ENCODE measurements at regions not wholly inside any gene's neighbourhood (a gene's known extent, or its start where the extent isn't known, plus 50 kb on each side); places are given as distances from the start of the nearest gene placed in this dataset.

DNA sequence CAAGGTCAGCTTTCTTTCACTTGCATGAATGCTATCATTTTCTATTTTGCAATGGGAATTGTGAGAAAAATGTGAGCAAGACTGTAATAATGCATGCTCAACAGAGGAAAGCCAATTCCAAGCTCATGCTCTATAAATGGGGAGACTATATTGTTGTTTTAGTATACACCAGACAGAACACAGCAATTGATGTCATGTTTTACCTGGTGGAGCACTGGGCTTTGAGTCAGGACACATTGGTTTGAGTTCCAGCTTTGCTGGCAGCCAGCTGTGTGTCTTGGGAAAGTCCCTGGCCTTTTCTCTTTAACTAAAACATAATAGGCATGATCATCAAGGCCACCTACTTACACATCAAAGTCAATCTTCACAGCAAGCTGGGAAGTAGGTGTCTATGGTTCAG is 83.3 kb downstream of the FOXA2 start:
- H3K9me3 Mint-ChIP-seq, result peaks cover 6 to 14% (median 11%) of the 10 kb centered on the region in 5 donors
- Histone ChIP-seq H3K4me3 (ENCODE audit: low read length) (no peak overlapping the region), H3K9me3 (ENCODE audit: low read length) (no peaks in the 10 kb centered on the region), H3K27me3 (ENCODE audit: insufficient read depth, low read length, poor library complexity, severe bottlenecking) (no peaks in the 10 kb centered on the region), H3K4me1 (ENCODE audit: insufficient read depth, low read length) (no peaks in the 10 kb centered on the region), H3K27ac (ENCODE audit: low read depth, low read length) (no peak overlapping the region), H3K36me3 (ENCODE audit: insufficient read depth, low read length) (no peaks in the 10 kb centered on the region)
- DNase-seq, result no peak
- peaks cover 0 to 2% of the 10 kb centered on the region in 2 donors for H3K27me3 Mint-ChIP-seq
- H3K27ac Mint-ChIP-seq, result no peak overlapping the region
- peaks cover 0 to 3% (median 0%) of the 10 kb centered on the region in 3 donors for H3K36me3 Mint-ChIP-seq
- POLR2A ChIA-PET, result no interaction called here
- CTCF ChIA-PET, result no interaction called here
- no peak overlapping the region for H3K4me3 Mint-ChIP-seq
- H3K4me1 Mint-ChIP-seq, result no peaks in the 10 kb centered on the region

DNA sequence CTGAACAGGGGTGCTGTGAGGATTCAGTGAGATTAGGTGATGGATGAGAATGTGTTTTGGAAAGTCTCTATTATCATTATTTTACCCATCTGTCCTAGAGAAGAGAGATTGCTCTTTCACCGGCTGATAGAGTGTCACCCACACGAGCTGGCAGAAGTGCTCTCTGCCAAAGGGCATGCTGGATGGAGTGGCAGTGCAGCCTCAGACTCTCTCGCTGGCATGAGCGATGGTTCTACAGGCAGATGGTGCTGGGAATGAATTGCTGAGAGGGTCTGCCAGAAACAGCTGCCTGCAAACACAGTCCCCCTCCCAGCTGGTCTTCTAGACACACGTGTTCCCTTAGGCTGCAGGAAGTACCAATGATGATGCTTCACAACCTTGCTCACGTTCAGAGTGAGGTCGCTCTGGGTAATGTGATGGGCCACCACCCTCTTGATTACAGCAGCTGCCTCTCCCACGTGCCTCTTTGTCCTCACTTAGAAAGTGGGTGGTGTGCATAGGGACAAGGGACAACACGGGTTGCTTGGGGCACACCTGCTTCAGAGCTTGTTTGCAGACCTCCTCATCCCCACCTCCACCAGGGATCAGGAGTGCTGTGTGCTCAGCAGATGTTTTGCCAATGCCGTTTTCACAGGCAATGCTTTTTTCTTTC is 84.7 kb downstream of the FOXA2 start:
- Mint-ChIP-seq H3K27ac (no peak overlapping the region), H3K4me1 (no peaks in the 10 kb centered on the region), H3K4me3 (no peak overlapping the region), H3K27me3 (peaks cover 0 to 2% of the 10 kb centered on the region in 2 donors), H3K9me3 (peaks cover 6 to 14% (median 10%) of the 10 kb centered on the region in 5 donors), H3K36me3 (peaks cover 0 to 3% (median 0%) of the 10 kb centered on the region in 3 donors)
- no peak overlapping the region for H3K27ac ChIP-seq (ENCODE audit: low read depth, low read length)
- H3K4me1 ChIP-seq (ENCODE audit: insufficient read depth, low read length), result no peaks in the 10 kb centered on the region
- no peaks in the 10 kb centered on the region for H3K9me3 ChIP-seq (ENCODE audit: low read length)
- no peaks in the 10 kb centered on the region for H3K36me3 ChIP-seq (ENCODE audit: insufficient read depth, low read length)
- ChIA-PET POLR2A (no interaction called here), CTCF (no interaction called here)
- no peak for DNase-seq
- no peaks in the 10 kb centered on the region for H3K27me3 ChIP-seq (ENCODE audit: insufficient read depth, low read length, poor library complexity, severe bottlenecking)
- H3K4me3 ChIP-seq (ENCODE audit: low read length), result no peak overlapping the region

DNA sequence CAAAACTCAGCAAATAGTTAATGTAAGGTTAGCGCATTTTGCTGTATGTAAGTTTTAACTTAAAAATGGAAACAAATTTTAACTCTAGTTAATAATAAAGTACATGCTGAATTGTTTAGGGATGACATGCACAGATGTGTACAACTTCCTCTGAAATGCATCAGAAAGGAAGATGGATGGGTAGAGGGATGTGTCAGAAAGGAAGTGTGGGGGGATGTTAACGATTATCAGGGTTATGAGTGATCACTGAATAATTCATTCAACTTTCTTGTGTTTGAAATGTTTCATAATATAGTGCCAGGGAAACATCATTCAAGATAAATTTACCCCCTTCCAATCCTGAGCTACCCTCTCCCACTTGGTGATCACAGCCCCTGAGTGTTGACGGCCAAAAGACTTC is 87.6 kb downstream of the FOXA2 start:
- H3K27ac ChIP-seq (ENCODE audit: low read depth, low read length), result no peak overlapping the region
- H3K36me3 ChIP-seq (ENCODE audit: insufficient read depth, low read length), result no peaks in the 10 kb centered on the region
- no peaks in the 10 kb centered on the region for H3K4me1 ChIP-seq (ENCODE audit: insufficient read depth, low read length)
- peaks cover 0 to 2% of the 10 kb centered on the region in 2 donors for H3K27me3 Mint-ChIP-seq
- ChIA-PET POLR2A (no interaction called here), CTCF (no interaction called here)
- H3K27me3 ChIP-seq (ENCODE audit: insufficient read depth, low read length, poor library complexity, severe bottlenecking), result no peaks in the 10 kb centered on the region
- no peak overlapping the region for H3K4me3 ChIP-seq (ENCODE audit: low read length)
- H3K4me3 Mint-ChIP-seq, result no peak overlapping the region
- peaks cover 2 to 16% (median 11%) of the 10 kb centered on the region in 5 donors for H3K9me3 Mint-ChIP-seq
- H3K4me1 Mint-ChIP-seq, result no peaks in the 10 kb centered on the region
- H3K36me3 Mint-ChIP-seq, result peaks cover 0 to 3% (median 0%) of the 10 kb centered on the region in 3 donors
- DNase-seq, result no peak
- no peak overlapping the region for H3K27ac Mint-ChIP-seq
- H3K9me3 ChIP-seq (ENCODE audit: low read length), result no peaks in the 10 kb centered on the region

DNA sequence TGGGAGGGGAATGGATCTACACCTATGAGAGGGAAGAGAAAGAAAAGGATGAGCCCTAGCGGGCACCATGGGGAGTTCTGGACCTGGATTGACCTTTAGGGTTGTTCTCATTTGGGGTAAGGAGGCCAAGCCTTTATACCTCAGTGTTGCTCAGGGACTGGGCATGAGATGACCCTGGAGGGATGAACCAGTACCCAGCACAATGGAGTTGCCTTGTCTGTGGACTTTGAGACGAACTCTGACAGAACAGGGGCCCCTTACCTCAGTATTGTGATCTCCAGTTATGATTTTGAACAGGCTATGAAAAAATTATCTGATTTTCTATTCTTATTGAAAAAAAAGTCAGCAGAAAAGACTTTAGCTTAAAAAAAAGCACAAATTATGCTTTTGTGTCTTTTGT is 88.6 kb downstream of the FOXA2 start:
- H3K9me3 Mint-ChIP-seq, result peaks cover 2 to 17% (median 11%) of the 10 kb centered on the region in 5 donors
- ChIA-PET POLR2A (no interaction called here), CTCF (no interaction called here)
- no peak overlapping the region for H3K4me3 Mint-ChIP-seq
- Histone ChIP-seq H3K27ac (ENCODE audit: low read depth, low read length) (no peak overlapping the region), H3K9me3 (ENCODE audit: low read length) (no peaks in the 10 kb centered on the region), H3K36me3 (ENCODE audit: insufficient read depth, low read length) (no peaks in the 10 kb centered on the region), H3K4me3 (ENCODE audit: low read length) (no peak overlapping the region), H3K4me1 (ENCODE audit: insufficient read depth, low read length) (no peaks in the 10 kb centered on the region), H3K27me3 (ENCODE audit: insufficient read depth, low read length, poor library complexity, severe bottlenecking) (no peaks in the 10 kb centered on the region)
- H3K36me3 Mint-ChIP-seq, result peaks cover 0 to 3% (median 0%) of the 10 kb centered on the region in 3 donors
- H3K4me1 Mint-ChIP-seq, result no peaks in the 10 kb centered on the region
- DNase-seq, result no peak
- peaks cover 0 to 1% of the 10 kb centered on the region in 2 donors for H3K27me3 Mint-ChIP-seq
- H3K27ac Mint-ChIP-seq, result no peak overlapping the region

DNA sequence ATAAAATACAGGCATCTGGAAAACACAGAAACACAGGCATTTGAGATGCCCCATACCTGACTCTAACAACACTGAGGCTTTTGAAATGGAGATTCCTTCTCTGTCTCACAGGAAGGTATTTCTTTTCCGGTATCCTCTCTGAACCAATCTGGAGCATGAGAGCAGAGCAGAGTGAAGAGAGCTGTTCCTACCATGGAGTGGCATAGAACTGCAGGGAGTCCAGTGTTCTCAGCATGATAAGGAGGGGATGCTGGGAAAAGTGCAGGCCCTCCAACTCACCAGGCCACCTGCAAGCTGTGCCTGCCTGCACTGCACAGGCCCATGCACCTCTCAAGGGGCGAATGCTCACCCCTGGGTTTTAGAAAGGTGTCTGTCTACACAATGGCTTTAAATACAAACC is 89.2 kb downstream of the FOXA2 start:
- POLR2A ChIA-PET, result no interaction called here
- Histone ChIP-seq H3K27me3 (ENCODE audit: insufficient read depth, low read length, poor library complexity, severe bottlenecking) (no peaks in the 10 kb centered on the region), H3K36me3 (ENCODE audit: insufficient read depth, low read length) (no peaks in the 10 kb centered on the region), H3K9me3 (ENCODE audit: low read length) (no peaks in the 10 kb centered on the region), H3K4me3 (ENCODE audit: low read length) (no peak overlapping the region), H3K4me1 (ENCODE audit: insufficient read depth, low read length) (no peaks in the 10 kb centered on the region), H3K27ac (ENCODE audit: low read depth, low read length) (no peak overlapping the region)
- peaks cover 0 to 13% (median 11%) of the 10 kb centered on the region in 5 donors for H3K9me3 Mint-ChIP-seq
- peaks cover 0 to 3% (median 0%) of the 10 kb centered on the region in 3 donors for H3K36me3 Mint-ChIP-seq
- CTCF ChIA-PET, result no interaction called here
- no peak for DNase-seq
- no peaks in the 10 kb centered on the region for H3K27me3 Mint-ChIP-seq
- no peak overlapping the region for H3K4me3 Mint-ChIP-seq
- no peak overlapping the region for H3K27ac Mint-ChIP-seq
- no peaks in the 10 kb centered on the region for H3K4me1 Mint-ChIP-seq

DNA sequence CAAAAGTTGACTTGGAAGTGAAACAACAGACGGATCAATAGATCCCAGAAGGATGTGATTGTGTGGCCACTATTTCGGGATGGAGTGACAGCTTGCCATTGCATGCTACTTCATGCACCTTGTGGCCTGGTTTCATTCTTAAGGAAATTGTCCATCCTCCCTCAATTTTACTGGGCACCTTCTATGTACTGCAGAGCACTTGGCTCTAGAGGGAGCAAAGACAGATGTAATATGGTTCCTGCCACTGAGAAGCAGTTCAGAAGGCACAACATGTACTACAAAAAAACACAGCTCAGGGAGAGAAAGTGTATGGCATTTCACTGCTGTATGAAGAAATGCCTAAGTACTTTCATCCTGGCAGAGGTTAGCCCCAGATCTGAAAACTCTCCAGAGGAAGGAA is 91.9 kb downstream of the FOXA2 start:
- H3K9me3 Mint-ChIP-seq, result peaks cover 0 to 15% (median 6%) of the 10 kb centered on the region in 5 donors
- H3K27me3 Mint-ChIP-seq, result peaks cover 0 to 1% of the 10 kb centered on the region in 2 donors
- Histone ChIP-seq H3K27me3 (ENCODE audit: insufficient read depth, low read length, poor library complexity, severe bottlenecking) (no peaks in the 10 kb centered on the region), H3K9me3 (ENCODE audit: low read length) (no peaks in the 10 kb centered on the region), H3K4me1 (ENCODE audit: insufficient read depth, low read length) (no peaks in the 10 kb centered on the region), H3K4me3 (ENCODE audit: low read length) (no peak overlapping the region), H3K27ac (ENCODE audit: low read depth, low read length) (no peak overlapping the region), H3K36me3 (ENCODE audit: insufficient read depth, low read length) (no peaks in the 10 kb centered on the region)
- no peak for DNase-seq
- peaks cover 0 to 1% (median 0%) of the 10 kb centered on the region in 3 donors for H3K36me3 Mint-ChIP-seq
- ChIA-PET CTCF (no interaction called here), POLR2A (no interaction called here)
- no peaks in the 10 kb centered on the region for H3K4me1 Mint-ChIP-seq
- no peak overlapping the region for H3K4me3 Mint-ChIP-seq
- H3K27ac Mint-ChIP-seq, result no peak overlapping the region

DNA sequence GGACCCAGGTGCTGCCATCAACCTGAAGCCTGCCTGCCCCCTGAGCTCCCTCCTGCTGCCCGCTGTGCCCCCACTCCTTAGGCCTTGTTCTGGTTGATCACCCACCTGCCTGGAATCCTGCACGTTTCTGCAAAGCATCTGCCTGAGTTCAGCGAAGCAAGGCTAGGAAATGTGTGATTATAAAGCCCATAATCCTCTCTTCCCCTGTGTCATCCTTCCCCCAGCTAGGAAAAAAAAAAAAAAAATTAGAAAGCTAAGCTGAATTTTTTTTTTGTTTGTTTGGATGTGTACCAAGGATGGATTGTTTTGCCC is 93.2 kb downstream of the FOXA2 start:
- Histone ChIP-seq H3K9me3 (ENCODE audit: low read length) (no peaks in the 10 kb centered on the region), H3K36me3 (ENCODE audit: insufficient read depth, low read length) (no peaks in the 10 kb centered on the region), H3K27ac (ENCODE audit: low read depth, low read length) (no peak overlapping the region), H3K4me1 (ENCODE audit: insufficient read depth, low read length) (no peaks in the 10 kb centered on the region), H3K4me3 (ENCODE audit: low read length) (no peak overlapping the region), H3K27me3 (ENCODE audit: insufficient read depth, low read length, poor library complexity, severe bottlenecking) (no peaks in the 10 kb centered on the region)
- H3K9me3 Mint-ChIP-seq, result peaks cover 3 to 15% (median 3%) of the 10 kb centered on the region in 5 donors
- H3K27ac Mint-ChIP-seq, result no peak overlapping the region
- POLR2A ChIA-PET, result no interaction called here
- no peaks in the 10 kb centered on the region for H3K36me3 Mint-ChIP-seq
- no peaks in the 10 kb centered on the region for H3K4me1 Mint-ChIP-seq
- H3K27me3 Mint-ChIP-seq, result peaks cover 0 to 1% of the 10 kb centered on the region in 2 donors
- H3K4me3 Mint-ChIP-seq, result no peak overlapping the region
- CTCF ChIA-PET, result no interaction called here
- no peak for DNase-seq

DNA sequence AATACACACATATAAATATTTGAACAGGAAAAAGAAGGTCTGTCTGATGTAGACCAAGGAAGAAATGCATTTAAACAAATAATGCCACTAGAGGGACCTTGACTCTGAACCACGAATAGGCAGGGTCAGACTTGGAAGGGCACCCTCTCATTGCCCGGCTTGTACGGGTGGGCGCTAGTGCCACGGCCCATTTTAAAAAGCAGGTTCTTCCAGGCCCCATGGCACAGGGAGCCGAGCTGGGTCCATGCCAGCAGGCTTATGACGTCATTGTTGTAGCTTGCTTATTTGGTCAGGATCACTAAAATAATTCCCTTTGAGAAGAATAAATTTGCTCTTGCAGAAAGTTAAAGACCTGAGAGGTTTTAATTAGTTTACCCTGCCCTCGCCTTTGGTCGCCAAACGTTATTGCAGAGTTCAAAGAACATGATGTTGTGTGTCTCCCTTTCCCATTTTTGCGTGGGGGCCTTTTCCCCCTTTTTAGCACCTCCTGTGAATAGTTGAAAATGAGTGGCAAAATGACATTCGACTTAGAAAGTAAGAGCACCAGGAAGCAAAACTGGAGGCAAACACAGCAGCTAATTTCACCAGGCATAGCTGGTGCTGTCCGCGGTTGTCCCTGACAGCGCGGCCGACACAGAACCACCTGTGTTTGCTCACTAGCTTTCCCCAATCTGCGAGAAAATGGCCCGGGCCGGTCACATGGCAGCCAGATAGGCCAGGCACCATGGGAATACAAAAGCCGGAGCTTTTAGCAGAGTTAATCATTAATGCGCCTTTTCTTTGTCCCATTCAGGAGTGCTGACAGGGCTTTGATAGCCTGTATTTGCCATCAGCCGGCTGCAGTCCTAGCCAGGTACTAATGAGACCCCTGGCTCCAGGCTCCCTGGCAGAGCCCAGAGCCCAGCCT is 93.8 kb downstream of the FOXA2 start:
- H3K36me3 ChIP-seq (ENCODE audit: insufficient read depth, low read length), result no peaks in the 10 kb centered on the region
- H3K27ac ChIP-seq (ENCODE audit: low read depth, low read length), result no peak overlapping the region
- Mint-ChIP-seq H3K27me3 (peaks cover 0 to 2% of the 10 kb centered on the region in 2 donors), H3K4me3 (no peak overlapping the region), H3K9me3 (peaks cover 3 to 15% (median 6%) of the 10 kb centered on the region in 5 donors), H3K4me1 (no peaks in the 10 kb centered on the region), H3K36me3 (no peaks in the 10 kb centered on the region), H3K27ac (no peak overlapping the region)
- ChIA-PET POLR2A (no interaction called here), CTCF (no interaction called here)
- H3K9me3 ChIP-seq (ENCODE audit: low read length), result no peaks in the 10 kb centered on the region
- H3K27me3 ChIP-seq (ENCODE audit: insufficient read depth, low read length, poor library complexity, severe bottlenecking), result no peaks in the 10 kb centered on the region
- no peak for DNase-seq
- H3K4me1 ChIP-seq (ENCODE audit: insufficient read depth, low read length), result no peaks in the 10 kb centered on the region
- no peak overlapping the region for H3K4me3 ChIP-seq (ENCODE audit: low read length)
